Stimulated activated CD8-positive, alpha-beta memory T cell treated with anti-CD3 and anti-CD28 coated beads, Interleukin-4, amount 100 ng/mL, for 24 hours (primary cell): ENCODE measurements at regions not wholly inside any gene's neighbourhood (a gene's known extent, or its start where the extent isn't known, plus 50 kb on each side); places are given as distances from the start of the nearest gene placed in this dataset.
"Not testable (repeated sequence)": the region's sequence is repeated elsewhere in the genome, so short reads cannot be mapped to it uniquely, and the experiment has no call there.

ENCODE experiments used
- DNase-seq: peaks from one replicate; pipeline ENCODE4 v3.0.0-alpha.2; 2020; ENCODE audit warnings: low read depth

DNA sequence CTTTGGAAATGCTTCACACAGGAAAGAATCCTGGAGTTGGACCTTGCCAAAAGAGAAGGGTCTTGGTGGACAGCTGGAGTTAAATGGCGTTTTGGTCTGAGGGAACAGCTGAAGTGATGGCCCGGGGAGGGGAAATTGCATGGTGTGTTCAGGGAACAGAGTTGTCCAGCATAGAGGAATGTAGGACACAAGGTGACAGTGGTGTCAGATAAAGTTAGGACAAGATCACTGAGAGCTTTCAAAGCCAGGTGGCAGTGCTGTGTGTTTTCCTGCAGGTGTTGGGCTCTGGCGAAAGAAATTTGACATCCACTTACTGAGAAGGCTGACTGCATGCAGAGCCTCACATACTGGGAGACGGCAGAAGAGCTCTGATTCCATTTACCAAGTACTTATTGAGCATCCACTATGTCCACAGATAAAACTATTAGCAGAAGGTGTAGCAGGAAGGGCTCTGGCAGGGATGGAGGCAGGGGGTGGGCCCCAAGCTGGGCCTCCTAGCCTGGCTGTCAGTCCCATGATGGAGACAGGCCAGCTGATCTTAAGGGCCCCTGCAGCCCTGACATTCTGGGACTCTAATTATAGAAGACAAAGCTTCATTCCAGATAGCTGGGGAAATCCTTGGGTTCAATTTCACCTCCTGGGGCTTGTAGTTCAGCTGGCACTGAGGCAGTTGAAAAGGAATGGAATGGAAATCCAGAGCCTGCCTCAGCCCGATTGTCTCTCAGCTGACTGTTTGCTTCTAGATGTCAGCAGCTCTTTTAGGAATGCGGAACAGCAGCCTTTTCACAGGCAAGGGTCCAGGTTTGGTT lies 150.2 kb upstream of the MAMLD1 start:
- DNase-seq: no peak

DNA sequence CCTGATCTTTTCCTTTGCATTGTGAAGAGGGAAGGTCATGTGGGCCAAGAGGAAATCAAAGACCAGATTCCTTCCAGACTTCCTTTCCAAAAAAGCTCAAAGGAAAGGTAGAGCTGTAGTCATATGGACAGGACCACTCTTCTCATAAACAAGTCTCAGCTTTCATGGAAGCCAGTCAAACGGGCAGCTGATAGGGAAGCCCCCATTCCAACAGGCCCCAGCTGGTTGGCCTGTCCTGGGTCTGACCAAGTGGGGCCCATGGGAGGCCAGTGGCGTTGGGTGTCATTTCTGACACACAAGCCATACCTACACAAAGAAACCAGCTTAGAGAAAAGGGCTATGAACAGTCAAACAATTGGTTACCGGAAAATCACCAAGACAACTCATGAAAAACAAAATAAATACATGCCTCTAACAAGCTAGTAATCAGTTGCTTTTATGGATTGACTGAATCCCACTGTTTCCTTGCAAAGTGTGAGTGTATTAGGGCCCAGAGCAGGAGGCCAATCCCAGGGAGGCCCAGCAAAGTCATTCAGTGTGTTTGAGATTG lies 149.6 kb upstream of the MAMLD1 start:
- DNase-seq: no peak

DNA sequence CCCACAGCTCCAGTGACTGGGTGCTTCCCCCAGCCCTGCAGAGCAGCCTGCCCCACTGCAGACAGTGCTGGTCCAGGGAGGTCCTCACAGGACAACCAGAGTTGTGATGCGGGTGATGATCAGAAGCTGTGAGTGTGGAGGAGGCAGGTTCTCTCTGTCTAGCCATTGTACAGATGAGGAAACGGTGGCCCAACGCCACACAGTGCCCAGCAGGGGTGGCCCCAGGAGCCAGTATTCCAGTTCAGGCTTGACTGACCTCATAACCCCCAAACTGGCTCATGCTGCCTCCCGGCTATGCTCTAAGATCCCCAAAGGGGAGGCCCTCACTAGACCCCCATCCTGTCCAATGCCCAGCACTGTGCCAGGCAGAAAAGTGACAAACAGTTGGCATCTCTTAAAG lies 147.1 kb upstream of the MAMLD1 start:
- not testable (repeated sequence) for DNase-seq

DNA sequence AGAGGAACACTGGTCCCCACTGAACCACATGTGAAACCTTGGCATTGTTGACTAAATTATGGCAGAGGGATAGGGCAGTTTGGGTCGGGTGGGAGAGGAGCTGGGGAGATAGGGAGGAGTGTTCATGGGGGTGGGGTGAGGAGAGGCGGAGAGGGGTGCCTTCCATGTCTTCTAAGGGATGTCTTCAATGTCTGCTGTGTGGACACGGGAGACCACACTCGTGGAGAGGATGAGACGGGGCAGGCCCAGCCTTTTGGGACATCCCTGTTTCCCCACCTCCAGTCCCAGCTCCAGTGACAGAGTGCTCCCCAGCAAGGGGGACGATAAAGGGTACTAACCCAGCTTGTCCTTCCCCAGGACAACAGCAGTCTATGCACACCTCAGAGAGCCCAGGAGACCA lies 146.4 kb upstream of the MAMLD1 start:
- no peak for DNase-seq

DNA sequence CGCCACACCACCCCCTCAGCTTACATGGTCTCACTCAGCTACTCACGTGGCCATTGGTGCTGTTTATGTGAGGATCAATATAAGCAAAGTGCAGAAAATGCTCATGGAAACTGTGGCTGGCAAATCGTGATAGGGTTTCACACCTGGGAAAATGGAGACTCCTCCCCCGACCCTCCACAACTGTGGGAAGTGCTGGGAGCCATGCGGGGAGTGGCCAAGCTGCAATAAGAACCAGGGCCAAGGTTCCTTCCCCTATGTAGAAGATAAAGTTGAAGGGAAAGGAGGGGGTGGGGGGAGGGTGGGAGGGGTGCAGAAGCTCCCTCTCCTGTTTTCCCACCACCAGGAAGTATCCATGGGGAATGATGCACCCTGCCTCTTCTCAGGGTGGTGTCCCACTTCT lies 145.5 kb upstream of the MAMLD1 start:
- no peak for DNase-seq

DNA sequence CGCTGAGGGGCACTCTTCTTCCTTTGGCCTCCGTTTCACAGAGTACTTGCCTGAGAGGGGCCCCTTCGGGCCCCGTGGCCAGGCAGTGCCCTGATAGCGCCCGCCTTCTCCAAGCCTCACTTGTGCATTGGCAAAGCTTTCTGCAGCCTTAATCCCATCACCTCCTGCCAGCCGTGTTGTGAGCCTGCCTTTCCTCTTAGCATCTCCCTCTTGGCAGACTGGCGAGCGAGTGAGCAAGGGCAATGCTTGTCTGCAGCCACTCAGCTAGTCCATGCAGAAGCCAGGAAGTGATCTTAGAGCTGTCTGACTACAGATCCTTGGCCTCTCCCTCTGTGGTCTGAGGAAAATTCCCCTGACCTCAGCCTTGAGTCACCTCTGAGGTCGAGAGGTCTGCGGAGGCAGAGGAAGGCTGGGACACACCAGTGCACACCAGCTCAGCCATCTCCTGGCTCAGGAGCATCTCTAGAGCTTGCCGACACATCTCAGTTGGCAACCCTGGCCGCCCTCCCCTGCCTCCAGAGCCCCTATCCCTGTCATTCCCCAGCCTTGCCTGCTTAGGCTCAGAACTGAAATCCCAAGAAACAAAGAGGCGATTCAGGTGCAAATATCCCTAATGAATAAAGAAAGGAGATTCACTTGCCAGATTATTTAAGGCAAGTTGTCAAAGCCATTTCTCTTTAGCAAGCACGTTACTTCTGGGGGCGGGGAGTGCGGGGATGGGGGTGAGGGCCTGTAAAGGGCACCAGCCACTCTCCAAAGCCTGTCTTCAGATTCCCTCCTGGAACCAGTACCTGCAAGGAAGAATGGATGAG lies 143.5 kb upstream of the MAMLD1 start:
- no peak for DNase-seq

DNA sequence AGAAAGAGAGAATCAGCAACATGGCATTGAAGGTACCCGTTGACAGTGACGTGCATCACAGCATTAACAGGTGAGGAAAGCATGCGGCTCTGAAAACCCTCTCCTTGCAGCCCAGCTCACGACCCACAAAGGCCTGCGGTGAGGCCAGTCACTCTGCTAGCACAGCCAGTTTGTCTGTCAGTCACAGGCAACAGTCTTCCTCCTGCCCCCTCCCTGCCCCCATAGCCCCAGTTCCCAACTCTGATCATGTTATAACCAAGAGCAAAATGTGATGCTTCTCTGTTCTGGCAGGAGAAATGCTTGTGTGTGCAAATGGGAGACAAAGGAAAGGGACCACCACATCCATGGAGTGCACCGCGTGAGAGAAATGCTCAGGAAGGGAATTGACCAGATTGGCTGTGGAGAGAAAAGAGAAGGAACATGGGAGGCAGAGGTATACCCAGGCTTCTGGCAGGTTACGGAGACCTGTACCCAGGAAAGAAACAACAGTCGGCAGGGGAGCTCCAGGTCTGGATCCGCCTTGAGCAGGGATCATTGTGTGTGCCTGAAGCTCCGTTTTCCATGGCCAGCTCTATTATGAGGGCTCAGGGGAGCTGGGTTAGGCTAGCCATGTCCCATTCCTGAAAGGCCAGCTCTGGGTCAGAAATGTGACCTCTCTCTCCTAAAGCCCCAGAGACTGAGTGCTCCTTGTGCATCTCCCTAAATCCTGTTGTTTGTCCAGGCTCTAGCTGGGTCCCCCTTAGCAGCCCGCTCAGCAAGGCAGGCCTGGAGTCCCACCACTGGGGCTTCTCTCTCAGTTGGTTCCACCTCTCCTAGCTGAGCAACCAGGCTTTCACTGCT lies 139.7 kb upstream of the MAMLD1 start:
- DNase-seq: no peak

DNA sequence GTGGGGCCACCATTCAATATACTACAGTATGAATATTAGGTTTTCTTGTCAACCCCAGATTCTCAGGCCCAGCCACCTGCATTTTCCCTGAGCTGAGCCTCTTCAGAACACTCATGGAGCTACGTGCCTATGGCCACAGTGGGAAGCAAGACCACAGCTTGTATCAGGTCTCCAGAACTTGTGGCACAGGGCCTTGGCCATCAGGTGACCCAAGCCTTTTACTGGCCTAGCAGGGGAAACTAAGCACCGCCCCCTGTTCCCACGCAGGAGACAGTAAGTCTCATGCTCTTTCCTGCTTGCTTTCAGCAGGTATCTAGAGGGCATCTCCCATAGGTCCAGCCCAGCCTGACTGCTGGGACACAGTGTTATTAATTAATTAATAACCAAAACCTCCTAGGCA lies 138.4 kb upstream of the MAMLD1 start:
- DNase-seq: no peak

DNA sequence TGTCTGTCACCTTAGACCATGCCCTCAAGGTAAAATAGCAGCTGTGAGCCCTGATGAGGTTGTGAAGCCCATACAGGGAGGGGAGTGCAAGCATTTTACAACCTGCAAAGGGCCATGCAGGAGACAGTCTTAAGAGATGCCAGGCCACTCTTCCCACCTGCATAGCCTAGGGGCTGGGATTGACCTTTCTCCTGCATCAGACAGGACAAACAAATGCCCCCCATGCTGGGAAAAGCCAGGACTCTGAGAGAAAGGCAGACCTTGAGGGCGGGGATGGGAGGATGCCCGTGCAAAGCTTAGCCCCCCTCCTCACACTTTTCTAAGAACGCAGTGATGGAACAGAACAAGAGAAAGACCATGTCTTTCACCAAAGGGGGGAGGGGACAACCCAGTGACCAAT lies 137.9 kb upstream of the MAMLD1 start:
- no peak for DNase-seq

DNA sequence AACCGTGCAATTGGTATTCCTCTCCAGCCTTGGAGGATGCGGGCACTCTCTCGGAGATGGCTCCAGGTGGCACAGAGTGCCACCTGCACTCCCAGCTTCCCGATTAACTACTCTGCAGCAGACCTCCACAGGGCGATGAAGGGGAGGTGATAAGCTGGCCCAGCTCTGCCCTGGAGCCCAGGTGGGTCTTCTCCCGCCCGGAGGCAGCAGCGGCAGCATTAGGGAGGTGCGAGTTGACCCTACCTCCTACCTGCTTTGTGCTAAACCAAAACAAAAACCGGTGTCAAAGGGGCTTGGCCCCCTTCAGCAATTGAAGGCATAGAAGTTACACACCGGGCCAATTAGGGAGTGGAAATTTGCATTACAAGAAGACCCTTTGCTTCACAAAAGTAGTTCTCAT lies 137.4 kb upstream of the MAMLD1 start:
- no peak for DNase-seq

DNA sequence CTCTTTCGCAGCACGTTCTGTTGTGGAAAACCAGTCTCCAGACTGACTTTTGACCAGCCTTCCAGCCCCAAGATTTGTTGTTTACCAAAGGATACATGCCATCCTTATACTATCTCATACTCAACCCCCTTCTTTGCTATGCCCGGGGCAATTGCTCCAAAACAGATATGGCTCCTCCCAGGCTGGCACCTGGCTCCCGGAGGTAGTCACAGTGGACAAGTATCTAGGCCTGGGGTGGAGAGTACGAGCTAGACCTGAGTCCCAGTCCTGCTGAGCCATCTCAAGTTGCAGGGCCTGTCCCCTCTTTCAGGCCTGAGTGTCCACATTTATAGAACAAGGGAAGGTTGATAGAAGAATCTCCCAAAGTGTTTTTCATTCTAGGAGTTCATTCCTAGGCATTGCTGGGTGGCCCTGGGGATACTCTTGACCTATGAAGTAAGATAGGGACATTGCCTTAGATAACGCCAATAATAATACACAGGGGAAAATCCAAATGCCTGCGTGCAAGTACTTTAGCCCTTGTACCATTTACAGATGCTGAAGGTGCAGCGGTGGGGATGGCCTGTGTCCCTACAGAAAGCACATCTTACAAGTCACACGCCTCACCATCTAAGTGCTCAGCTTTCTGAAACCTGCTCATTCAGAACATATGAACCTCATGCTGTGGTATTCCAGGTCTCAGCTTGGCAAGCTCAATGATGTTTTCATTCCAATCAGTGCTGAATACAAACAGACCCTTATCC lies 136.7 kb upstream of the MAMLD1 start:
- DNase-seq: no peak

DNA sequence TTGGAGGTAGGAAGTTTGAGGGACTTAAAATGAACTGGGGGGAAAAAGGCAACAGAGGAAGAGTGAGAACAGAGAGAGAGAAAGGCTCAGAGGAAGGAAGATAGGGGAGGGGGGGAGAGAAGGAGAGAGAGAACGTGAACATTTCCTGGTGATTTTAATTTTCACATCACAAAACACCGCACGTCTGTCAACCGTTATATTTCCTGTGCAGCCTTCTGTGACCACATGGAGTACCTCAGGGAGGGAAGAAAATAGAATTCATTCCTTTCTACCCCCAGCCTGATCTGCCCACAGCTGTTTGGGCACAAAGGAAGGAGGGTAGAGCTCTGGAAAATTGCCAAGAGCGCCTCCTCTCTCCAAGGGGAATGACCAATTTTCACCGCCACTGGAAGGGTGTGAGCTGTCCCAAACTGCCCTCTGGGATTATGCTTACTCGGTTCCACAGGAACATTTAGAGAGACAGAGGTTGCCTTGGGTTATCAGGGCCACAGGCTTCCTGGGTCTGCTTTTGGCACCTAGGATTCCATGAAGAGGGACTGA lies 135.7 kb upstream of the MAMLD1 start:
- DNase-seq: no peak

DNA sequence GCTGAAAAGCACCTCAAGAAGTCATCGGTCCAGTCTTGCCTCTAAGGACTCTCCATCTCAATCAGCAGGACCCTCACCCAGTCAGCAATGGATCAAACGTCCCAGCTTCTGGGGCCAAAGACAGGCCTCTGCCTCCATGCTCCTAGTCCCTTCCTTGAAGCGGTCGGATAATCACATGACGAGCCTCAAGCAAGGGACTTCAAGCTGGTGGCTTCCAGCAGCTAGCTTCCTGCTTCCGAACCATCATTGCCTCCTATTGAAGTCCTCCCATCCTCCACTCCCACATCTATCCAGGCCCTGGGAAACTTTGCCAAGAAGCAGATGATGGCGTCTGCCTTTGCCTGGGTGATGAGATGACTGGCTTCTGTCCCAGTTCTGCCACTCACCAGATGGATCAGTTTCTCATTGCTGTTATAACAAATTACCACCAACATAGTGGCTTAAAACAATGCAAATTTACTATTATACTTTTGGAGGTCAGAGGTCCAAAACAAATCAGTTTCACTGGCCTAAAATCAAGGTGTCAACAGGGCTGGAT lies 135.2 kb upstream of the MAMLD1 start:
- DNase-seq: no peak

DNA sequence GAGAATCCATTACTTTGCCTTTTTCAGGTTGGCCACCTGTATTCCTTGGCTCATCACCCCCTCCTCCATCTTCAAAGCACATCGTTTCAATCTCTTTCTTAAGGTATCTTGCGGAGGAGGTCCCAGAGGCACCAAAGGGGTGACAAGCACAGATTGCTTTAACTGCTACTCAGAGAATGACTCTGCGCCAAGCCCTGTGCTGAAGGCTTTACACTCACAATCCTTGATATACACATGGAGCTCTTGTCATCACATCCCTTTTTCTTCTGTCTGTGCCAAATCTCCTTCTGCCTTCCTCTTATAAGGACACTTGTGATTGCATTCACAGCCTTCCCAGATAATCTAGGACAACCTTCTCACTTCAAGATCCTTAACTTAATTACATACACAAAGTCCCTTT lies 134.7 kb upstream of the MAMLD1 start:
- no peak for DNase-seq

DNA sequence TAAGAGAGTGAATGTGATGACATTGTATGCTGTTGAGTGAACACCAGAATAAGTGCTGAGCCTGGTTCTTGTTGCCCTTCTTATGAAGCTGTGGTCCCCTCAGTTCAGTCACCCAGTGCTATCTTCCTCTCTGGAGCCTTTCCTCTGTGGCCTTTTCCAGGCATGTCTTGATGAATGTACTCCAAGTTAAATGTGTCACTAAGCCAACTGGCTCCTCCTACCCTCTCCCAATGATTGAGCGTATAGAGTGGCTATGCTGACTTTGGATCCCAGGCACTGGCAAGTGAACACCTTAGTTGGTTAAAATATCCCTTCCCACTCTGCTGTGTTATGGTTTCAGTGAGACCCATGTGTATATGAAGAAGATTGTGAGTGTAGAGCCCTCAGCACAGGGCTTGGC lies 134.1 kb upstream of the MAMLD1 start:
- DNase-seq: no peak

DNA sequence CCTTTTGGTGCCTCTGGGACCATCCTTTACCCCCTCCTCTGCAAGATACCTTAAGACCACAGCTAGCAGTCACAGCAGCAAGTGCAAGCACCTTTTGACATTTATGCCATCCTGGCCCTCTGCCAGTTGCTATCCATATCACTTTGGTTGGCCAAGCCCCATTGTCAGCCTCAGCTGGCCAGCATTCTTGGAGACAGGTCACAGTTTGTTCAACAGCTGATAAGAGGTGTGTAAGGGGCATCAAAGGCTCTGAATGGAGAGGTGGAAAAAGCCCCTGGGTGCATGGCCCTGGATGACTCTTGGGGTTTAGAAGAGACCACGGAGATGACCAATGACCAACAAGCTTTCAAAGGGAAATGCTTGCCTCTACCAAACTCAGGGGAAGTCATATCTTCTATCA lies 133.6 kb upstream of the MAMLD1 start:
- DNase-seq: no peak

DNA sequence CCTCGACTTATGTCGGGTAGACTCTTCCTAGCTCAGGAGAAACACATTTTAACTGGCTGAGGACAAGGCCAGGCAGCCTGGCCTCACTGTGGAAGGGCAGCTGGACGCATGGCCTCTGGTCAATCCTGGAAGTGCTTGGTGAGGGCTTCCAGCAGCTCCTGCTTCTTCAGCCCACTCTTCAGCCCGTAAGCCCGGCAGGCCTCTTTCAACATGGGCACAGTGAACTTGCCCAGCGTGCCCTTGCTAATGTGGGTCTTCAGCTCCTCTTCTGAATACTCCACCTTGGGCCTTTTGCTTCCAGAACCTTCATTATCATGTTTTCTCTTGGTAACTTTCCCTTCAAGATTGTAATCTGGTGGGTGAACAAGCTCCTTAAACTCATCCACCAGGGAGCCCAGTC lies 132.2 kb upstream of the MAMLD1 start:
- not testable (repeated sequence) for DNase-seq

DNA sequence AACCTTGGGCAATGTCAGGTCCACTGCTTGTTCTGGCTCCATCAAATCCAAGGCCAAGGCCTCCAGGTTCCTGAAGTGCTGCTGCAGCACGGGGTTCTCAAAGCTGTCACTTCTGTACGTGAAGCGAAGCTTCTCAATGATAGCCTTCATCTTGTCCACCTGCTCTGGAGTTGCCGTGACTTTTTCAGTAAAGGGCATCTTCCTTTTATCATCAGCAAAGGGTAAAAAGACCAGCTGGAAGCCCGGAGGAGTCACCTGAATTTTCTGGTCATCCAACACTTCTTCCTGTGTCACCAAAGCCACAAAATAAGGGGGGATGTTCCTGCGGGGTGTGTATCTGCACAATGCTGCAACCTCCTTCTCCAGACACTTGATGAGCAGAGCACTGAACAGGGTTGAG lies 131.7 kb upstream of the MAMLD1 start:
- not testable (repeated sequence) for DNase-seq

DNA sequence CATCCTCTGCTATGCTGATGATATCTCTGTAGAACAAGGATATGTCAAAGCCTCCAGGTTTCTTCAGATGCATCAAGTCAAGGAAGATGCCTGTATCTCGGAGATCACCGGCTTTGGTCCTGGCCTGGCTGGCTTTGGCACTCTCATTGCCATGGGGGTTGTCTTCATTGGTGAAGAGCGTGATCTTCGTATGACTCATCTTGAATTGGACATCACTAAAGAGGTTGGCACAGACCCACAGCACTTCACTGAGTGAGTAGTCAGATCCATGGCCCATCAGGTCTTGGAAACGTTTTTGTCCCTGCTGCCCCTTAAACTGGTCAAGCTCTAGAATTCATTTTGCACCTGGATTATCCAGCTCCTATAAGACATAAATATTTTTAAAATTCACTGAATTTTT lies 130.9 kb upstream of the MAMLD1 start:
- DNase-seq: not testable (repeated sequence)

DNA sequence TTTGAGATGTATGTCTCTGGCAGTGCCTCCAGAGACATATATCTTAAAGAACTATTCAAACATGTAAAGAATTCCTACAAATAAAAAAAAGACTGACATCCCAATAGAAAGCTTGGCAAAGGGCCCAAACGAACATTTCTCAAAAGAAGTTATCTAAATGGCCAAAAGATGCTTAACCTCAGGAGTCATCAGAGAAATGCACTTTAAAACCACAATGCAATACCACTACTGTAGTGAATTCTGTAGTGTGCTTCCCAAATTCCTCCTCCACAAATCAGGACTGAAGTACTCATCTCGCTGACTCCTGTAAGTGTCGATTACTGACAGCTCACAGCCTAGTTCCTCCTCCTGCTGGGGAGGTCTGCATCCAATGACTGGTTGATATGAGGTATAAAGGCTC lies 129.0 kb upstream of the MAMLD1 start:
- DNase-seq: no peak

DNA sequence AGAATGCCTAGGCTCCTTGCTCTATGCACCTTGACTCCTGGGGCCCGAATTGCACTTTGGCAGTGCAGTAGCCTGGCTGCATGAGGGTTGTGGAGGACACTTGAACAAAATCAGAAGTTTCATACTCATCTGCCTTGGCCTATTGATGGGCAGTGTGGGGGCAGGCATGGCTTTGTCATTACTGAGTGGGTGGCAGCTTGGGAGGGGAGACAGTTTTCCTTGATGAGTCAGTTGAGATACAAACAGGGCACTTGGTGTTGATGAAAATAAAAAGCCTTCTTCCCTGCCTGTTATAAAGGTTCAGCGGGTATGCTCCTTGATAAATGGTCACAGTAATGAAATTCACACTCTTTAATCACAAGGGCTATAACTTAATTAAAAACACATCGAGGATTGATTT lies 126.8 kb upstream of the MAMLD1 start:
- no peak for DNase-seq
